Fibroblast of upper back skin (primary cell): ENCODE measurements at regions not wholly inside any gene's neighbourhood (a gene's known extent, or its start where the extent isn't known, plus 50 kb on each side); places are given as distances from the start of the nearest gene placed in this dataset.
A peak's percentile ranks its signal among the peaks of the same experiment; 100 is the strongest.
"Not testable (repeated sequence)": the region's sequence is repeated elsewhere in the genome, so short reads cannot be mapped to it uniquely, and the experiment has no call there.

Experiments used
- DNase-seq: peaks from one replicate; pipeline ENCODE4 v3.0.0-alpha.2; 2013

DNA sequence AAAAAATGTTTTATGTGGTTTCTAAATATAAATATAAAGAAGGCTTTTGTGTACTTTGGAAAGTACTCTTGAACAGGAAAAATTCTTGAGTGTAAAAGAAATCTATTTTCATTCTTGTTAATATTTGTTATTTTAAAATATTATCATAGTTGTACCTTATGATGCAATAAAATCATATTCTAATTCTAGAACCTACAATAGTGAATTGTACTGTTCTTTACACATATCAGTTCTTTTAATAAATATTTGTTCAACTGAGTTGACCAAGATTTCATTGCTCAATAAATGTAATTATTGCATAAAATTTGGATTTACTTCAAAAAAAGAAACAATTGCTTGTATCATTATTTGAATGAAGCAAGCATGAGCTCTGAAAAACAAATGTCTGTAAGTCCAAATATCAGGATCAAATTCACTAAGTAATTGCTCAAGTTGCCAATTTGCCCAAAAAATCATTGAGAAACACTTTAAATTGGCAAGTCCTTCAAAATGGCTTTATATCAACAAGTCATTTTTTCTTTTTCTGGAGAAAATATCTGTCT is 191.6 kb upstream of the SLC16A7 start:
- DNase-seq = no peak

DNA sequence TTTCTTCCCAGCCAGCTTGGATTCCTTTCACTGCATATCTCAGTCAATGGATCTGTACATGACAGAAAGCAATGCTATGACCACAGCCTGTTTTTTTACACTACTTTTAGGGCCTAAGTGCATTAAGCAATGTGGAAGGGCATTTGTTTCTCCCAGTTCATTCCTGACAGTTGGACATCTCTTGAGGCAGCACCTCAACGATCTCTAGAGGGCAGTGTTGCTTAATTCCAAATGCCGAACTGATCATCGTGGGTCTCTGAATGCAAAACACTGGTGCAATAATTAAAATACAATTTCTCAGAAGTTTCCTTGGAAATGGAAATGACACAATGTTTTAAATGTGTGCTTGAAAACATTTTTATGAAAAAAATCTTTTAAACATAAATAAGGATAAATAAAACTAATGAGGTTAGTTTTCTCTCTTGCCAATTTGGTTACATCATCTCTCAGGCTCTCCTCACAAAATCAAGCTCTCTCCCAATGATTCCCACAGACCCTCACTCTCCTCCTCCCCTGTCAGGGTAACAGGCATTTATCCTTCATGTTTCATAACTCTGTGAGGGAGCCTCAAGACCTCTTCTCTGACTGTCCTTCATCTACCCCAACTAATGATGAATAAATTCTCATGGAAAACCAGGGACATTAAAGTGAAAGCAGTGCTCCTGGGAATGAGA is 192.4 kb upstream of the SLC16A7 start:
- DNase-seq = peak; percentile 86

DNA sequence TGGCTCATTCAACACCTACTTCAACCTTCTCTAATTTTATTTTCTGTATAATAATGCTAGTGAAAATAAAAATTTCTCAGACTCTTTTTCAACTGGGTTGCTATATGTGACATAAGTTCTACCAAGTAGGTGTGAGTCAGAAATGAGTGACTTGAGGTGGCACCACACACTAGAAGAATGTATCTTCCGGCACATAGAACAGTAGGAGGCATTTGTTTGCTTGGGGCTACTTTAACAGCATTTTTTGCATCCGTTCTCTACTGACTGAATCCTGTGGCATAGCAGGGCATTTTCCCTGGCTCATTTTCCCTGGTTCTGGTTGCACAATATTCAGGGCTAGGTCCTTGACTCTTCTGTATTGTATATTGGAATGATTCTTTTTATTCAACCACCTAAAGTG is 194.0 kb upstream of the SLC16A7 start:
- DNase-seq = no peak

DNA sequence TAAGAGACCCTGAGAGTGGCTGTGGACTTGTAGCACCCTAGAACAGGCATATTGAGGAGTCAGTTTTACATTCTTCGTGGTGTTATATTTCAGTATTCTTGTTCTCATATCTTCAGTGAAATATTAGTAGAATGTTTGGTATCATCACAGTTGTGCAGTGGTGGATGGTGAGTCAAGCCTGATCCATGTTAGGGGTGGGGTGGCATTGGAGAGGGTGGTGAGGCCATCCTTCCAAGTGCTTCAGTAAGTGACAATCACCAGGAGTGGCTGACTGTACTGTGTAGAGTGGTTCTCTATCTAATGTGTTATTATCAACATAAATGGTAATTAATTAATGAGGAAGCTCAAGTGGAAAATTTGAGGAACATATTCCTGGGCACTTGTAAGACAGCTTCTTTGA is 197.7 kb upstream of the SLC16A7 start:
- no peak for DNase-seq

DNA sequence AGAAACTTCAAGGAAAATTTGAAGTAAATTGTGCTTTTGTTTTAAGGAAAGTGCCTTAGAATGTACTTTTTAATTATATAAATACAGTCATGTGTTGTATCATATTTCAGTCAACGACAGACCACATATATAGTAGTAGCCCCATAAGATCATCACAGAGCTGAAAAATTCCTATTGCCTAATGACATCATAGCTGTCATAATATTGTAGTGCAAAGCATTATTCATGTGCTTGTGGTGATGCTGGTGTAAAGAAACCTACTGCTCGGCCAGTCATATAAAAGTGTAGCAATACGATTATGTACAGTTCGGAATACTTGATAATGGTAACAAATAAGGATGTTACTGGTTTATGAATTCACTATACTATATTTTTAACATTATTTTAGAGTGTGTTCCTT is 198.9 kb upstream of the SLC16A7 start:
- DNase-seq = peak; percentile 20

DNA sequence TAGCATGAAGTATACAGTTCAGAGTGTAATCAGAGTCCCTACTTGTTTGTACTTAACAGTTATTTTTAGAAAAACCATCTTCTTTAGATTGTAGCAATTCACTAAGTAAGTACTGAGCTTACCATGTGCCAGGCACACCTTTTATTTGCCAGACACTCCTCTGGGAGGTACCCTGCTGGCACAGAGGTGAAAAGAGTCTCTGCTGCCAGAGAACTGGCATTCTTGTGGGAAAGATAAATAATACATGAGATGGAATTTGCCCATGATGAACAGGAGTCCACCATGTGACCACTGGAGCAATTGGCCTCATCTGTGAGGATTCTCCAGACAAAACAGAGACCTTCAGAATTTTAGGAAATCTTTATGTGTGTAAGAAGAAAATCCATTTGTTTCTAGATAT is 199.3 kb upstream of the SLC16A7 start:
- DNase-seq = no peak

DNA sequence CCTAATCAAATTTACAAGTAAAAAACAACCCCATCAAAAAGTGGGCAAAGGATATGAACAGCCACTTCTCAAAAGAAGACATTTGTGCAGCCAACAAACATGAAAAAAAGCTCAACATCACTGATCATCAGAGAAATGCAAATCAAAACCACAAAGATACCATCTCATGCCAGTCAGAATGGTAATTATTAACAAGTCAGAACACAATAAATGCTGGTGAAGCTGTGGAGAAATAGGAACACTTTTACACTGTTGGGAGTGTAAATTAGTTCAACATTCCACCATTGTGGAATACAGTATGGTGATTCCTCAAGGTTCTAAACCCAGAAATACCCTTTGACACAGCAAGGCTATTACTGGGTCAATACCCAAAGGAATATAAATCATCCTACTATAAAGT is 200.5 kb upstream of the SLC16A7 start:
- not testable (repeated sequence) for DNase-seq

DNA sequence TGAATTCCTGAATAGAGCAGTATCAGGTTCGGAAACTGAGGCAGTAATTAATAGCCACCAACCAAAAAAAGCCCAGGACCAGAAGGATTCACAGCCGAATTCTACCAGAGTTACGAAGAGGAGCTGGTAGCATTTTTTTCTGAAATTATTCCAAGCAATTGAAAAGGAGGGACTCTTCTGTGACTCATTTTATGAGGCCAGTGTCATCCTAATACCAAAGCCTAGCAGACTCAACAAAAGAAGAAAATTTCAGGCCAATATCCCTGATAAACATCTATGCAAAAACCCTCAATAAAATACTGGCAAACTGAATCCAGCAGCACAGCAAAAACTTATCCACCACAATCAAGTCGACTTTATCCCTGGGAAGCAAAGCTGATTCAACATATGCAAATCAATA is 202.3 kb upstream of the SLC16A7 start:
- no peak for DNase-seq

DNA sequence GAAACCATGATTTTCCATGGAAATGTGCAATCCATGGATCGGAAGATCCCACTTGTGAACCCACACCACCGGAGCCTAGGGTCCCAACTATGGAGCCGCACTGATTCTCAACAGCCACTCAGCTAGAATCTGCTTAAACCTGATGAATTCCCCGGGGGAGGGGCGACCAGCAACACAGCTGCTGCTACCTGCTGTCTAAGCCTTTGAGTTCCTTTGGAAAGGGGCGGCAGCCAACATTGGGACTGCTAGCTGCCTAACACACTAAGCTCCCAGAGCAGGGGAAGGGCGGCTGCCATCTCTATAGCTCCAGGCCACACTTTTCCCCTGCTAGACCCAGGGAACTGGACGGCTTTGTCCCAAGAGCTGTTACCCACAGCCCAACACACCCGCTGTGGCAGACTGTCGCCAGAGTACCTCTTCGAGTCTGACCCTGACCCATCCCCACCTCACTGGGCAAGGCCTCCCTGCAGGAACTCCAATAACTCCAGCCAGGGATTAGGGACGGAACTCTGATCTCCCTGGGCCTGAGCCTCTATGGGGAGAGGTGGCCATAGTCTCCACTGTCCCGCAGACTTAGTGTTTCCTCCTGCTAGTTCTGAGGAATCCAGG is 205.8 kb upstream of the SLC16A7 start:
- DNase-seq = no peak

DNA sequence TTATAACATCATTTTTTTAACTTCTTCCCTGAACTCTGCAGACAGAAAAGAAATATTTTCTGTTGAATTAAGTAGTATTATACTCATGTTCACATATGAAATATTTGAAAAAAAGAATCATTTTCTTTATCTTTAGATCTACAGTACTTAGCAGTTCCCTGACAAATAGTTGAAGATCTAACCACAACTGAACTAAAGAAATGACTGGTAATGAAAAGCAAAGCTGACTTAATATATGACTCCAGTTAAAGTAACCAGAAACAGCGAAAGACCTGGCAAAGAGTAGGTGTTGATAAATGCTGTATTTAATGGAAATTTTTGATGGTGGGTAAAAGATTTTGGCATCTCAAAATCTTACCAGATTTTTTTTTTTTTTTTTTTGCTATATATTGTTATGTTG is 207.1 kb upstream of the SLC16A7 start:
- peak; percentile 26 for DNase-seq

DNA sequence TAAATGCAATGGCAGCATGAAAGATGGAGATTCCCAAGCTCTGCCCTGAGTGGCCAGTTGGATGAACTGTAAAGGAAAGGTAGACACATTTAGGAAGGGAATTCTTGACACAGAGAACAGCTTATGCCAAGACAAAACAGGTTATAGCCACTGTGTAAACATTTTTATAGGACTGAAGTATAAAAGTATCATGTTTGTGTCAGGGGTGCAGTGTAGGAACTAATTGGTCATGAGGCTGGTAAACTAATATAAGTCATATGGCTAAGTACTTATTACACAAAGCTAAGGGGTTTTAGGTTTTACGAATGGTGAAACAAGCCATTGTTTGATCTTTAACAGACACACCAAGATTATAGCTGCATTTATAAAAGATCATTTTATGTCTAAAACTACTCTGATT is 207.7 kb upstream of the SLC16A7 start:
- DNase-seq = no peak

DNA sequence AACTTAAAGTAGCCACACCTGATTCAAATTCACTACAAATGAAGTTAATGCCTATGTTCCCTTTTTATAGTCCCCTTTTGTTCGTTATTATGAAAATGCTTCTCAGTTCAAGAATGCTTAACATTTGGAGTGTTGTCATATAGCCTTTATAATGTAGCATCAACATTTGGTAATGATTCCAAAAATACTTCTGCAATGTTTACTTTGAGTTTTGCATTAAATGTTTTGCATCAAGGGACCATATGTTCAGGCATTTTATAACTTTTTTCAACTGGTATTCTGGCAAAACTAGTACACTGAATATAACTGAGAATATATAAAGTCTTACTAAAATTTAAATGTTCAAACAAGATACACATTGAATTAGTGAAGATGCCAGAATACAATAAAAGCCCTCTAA is 209.6 kb upstream of the SLC16A7 start:
- peak; percentile 22 for DNase-seq

DNA sequence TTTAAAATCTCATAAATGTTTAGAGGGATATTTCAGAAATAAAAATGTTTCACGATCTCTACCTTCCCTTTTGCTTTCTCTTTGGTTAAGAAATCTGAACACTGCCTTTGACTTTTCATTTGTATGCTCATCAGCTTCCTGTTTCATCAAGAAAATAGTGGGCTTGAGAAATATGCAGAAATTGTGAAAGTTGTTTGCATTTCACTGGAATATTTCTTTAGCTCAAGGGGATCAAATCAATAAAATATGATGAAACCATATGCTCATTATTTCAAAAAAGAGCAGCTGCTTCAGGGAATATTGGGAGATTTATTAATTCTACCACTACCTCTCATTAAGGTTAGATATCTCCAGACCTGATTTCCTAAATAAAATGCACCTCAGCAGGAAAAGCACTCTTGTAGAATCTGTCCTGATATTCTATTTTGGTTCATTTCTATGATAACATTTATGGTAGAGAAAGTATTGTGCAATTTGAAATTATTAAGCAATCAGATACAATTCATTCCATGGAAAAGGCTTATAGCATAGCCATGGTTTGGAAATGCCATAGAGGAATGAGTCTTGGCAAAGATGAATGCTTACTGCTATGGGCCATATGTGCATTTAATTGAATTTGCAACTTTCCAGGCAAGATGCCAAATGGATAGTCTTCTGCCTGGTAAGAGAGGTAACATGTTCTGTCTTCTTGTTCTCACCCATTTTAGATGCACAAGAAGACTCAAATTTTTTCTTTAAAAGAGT is 212.6 kb upstream of the SLC16A7 start:
- peak; percentile 97 for DNase-seq

DNA sequence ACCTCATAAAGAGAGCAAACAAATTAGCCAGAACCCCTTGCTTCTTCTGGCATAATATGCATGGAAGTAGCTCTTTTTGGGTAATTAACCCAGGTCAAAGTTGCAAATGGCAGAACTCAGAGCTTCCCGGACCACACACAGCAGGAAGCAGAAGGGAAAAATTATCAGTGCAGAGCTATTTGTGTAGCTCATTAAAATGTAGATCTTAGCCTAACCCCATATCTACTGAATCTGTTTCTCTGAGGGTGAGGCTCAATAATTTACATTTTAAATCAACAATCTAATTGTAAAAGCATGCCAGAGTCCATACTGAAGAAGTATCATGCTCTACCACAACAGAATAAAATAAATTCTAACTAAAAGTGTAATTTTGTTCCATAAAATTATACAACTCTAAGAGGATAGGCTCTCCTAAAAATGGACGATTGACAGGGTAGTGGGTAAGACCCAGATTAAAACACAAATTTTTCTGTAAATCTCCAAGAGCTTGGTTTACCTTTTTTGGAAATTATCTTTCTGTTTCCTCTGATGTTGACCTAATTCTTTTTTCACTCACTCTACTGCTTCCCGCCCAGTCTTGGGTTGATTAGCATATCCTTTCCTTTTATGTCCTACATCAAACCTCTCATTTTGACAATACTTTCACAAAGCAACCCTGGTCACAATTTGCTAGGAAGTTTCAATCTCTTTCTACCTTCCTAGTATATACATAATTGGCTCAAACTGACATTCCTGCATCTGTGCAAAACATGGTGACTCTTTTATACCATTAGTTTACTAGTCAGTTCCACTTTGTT is 213.3 kb upstream of the SLC16A7 start:
- peak; percentile 10 for DNase-seq

DNA sequence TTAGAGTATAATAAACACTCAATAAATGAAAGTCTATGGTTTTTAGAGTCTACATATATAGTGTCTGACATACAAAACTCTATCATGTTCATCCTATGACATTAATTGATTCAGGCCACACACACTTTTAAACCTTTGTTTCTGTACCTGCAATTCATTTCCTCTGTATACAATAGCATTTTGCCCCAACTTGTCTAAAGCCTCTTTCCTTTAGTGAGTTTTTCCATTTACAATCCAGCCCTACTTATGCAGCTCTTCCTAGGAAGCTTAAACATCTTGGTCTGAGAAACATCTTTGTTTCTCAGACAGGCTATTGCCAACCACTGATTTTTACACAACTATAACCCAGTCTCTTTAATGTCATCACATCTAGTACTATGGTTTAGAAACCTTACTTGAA is 214.7 kb upstream of the SLC16A7 start:
- DNase-seq = no peak

DNA sequence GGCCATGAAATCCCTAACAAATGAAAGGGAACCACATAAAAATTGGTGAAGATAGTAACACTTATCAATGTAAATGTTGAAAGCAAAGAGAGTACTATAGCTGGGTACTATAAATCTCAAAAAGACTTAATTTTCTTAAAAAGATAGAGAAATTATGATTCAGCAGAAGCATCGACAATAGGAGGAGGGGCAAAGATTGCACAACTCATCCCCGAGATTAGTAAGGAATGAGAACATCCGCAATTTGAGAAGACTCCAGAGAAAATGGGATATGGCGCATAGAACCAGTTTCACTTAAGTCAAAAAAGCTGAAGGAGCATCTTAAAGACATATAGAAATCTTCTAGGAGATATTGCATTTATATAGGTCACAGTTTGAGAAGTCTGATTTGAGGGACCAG is 220.2 kb upstream of the SLC16A7 start:
- no peak for DNase-seq

DNA sequence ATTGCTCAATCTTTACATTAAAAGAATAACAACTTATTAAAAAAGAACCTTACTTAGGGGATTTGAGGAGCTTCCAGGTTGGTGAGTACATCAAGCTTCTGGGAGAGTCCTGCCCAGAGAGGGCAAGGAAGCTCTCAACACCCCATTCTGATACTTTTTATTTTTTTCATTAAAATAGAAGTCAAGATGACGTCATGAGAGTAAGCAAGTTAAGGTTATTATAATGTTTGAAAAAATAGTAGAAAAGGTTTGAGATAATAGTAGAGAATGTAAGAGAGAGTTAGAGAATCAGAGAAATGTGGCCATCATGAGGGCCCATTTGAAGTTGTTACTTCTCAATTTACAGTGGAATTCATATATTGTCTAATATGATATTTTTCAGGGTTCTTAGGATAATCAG is 221.0 kb upstream of the SLC16A7 start:
- no peak for DNase-seq

DNA sequence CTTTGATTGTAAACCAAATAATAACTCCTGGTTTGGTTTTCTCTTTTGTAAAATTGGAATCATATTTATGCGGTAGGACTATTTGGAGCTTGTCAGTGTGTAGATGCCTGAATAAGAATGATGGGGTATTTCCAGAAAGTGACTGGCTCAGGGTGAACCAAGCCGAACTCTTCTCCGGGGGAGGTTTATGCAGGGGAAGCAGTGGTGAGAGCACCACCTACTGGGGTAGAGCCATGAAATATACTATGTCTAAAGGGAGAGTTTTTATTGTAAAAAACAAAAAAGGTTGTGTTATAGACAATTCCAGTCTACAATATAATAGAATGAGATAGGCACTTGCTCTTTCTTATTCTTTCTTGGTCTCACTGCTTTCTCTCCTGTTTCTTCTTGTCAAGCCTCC is 222.9 kb upstream of the SLC16A7 start:
- peak; percentile 61 for DNase-seq

DNA sequence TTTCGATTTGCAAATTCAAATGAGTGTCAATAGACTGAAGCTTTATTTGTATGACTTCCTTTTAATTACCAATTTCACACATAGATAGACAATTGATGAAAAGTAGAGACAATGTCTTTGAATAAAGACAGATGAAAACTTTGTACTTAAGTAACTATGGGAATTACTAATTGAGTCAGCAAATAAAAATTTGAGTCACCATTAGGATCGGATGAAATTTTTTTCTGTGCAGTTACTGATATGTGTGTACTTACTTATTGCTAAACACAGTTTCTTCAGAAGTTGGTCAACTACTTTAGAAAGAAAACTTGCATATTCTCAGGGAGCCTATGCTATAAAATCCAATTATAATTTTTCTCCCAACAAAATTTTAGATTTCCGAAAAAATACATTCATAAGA is 224.9 kb upstream of the SLC16A7 start:
- DNase-seq = no peak

DNA sequence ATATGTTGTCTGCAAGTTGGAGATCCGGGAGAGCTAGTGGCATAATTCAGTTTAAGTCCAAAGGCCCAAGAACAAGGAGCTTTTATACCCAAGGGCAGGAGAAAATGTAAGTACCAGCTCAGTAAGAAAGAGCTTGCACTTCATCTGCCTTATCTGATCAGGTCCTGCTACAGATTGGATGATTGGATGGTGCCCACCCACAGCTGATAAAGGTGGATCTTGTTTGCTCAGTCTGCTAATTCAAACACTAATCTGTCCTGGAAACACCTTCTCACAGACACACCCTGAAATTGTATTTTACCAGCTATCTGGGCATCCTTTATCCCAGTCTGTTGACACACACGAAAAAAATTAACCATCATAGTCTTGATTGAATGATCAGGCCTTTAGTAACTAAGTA is 230.7 kb upstream of the SLC16A7 start:
- DNase-seq = no peak

DNA sequence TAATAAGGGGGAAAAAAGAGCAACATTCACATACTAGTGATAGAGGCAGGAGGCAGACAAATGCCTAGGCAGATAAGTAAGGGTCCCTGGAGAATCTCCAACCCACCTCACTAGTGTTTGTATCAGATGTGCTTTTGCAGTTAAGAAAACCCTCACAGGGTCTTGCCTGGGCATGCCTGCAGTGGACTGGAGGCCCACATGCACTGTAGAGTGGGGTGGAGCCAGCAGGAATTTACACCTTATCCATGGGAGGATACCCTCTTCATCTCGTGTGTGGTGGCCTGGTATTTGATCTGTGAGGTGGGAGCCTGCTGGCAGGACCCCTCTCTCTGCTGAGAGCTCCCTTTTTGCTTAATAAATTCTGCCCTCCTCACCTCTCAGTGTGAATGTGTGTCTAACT is 238.0 kb upstream of the SLC16A7 start:
- peak; percentile 3 for DNase-seq

DNA sequence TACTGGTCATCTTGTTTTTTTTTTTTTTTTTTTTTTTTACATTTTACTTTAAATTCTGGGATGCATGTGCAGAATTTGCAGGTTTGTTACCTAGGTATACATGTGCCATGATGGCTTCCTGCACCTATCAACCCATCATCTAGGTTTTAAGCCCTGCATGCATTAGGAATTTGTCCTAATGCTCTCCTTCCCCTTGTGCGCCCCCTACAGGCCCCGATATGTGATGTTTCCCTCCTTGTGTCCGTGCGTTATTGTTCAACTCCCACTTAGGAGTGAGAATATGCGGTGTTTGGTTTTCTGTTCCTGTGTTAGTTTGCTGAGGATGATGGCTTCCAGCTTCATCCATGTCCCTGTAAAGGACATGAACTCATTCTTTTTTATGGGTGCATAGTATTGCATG is 249.6 kb upstream of the SLC16A7 start:
- not testable (repeated sequence) for DNase-seq

DNA sequence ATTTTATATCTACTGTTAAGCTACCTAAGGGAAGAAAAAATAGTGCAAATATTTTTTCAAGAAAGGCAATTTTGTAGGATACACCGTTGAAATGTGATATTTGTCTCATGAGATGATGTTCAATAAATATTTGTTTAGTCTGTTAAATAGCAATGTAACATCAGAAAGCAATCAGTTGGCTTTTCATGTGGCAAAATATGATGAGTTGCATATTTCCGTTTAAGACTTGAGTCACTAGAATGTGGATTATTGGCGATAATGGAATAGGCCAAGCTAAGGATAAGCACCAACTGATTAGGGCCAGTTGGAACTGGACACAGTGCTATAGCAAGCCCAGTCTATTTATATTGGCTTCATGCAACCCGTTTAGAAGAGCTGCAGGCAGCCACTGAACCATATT is 250.4 kb upstream of the SLC16A7 start:
- no peak for DNase-seq
